ENCODE measurements at regions not wholly inside any gene's neighbourhood (a gene's known extent, or its start where the extent isn't known, plus 50 kb on each side); places are given as distances from the start of the nearest gene placed in this dataset.
"Not testable (repeated sequence)": the region's sequence is repeated elsewhere in the genome, so short reads cannot be mapped to it uniquely, and the experiment has no call there.

DNA sequence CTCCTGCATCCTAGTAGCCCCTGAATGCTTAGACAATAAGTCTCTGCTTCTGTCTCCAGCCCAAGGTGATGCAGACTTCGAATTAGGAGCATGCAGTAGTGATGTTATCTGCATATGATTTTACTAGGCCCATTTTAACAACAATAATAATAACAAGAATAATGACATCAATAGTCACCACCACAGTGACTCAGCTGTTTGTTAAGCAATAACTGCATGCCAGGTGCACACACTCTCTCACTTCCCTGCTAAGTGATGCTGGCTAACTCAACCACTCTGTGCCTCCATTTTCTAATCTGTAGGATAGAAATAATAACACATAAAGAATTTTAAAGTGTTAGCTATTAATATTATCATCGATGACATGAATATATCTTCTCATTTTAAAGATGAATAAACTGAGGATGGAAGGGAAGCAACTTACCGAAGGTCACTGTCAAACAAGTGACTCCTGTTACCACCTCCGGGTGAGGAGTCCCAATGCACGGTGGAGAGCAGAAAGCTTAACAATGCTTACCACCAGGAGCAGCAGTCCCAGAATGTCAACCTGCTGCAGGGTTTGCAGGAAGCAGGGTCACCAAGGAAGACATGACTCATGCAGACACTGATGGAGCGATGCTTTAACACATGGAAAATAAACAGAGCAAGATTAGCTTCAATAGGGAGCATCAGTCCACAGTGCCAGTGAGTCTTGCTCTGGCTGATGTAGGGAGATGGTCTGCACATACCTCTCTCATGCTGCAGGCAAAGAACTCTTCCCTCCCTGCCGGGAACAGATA lies 290.2 kb downstream of the SPATA17 start:
- peak; percentile 4 for DNase-seq (ENCODE audit: low read depth)

DNA sequence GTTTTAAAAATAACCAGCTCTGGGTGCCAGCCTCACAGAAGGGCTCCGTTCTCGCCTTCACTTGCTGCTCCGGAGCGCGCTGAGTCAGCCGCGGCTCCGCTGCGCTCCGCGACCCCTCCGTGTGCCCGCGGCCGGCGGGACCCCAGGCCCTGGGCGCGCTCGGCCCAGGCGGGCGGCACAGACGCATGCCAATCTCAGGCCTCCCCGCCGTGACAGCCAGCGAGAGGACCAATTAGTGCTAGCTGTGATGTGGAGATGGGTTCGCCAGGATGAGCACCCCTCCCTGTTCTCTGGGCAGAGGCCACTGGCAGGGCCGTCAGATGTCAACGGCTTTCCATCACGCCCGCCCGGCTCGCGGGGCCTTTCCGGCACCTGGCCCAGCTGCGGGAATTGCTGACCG lies 293.8 kb downstream of the SPATA17 start:
- no peak for DNase-seq (ENCODE audit: low read depth)

DNA sequence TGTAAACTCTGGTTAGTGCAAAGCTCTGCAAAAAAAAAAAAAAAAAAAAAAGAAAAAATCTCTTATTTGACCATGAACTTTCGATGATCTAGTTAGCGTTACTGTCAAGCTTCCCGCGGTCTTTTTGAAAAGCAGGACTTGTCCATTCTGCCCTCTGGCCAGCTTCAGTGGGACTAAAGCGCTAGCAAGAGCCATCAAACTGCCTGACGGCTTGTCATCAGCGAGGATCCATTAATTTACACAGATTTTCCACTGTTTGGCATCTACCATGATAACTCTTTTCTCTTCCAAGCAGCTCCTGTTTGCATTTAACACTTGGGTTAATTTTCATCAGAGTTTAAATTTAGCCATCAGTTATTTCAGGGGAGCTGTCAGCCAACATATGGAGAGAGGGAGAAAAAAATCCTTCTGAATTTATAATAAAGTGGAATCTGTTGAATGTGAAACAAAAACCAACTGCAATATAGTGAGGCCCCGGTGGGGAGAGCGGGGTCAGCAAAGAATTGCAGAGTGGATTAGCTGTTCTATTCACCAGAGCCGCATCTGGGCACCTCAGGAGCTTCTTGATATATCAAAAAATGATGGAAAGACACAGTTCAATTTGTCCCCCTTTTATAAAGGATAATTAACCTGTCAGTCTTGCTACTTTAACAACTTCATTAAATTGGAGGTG lies 298.2 kb downstream of the SPATA17 start:
- DNase-seq (ENCODE audit: low read depth) = no peak

DNA sequence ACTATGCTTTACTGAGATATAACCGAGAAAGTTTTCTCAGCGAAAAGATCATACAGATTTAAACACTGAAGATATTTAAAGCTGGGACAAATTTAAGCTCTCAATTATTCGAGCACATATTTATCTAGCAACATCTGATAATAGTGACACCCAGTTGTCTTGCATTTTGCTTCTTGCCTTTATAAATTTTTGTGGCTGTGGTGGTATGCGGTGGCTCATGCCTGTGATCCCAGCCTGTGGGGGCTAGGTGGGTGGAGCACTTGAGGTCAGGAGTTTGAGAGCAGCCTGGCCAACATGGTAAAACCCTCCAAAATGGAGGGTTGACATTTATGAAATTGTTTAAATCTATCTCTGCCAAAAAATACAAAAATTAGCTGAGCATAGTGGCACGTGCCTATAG lies 312.2 kb downstream of the SPATA17 start:
- DNase-seq (ENCODE audit: low read depth) = no peak

DNA sequence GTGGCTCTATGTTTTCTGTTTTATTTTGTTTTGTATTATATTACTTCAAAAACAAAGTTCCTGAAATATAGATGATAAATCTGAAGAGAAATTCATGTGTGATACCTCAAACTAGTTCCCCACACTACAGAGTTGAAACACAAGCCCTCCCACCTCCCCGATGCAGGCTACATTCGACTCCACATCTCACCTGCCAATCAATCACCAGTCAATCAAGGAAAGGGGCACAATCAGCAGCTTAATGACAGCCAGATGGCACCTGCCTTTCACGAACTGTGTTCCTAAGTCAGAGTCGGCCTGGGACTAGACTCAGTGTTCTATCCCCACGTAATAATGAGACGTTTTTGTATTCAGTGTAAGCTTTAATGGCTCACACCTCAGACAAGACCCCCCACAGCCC lies 313.4 kb downstream of the SPATA17 start:
- DNase-seq (ENCODE audit: low read depth) = no peak

GRCh38 chr1:217946511-217946910 lies 315.4 kb downstream of the SPATA17 start:
- DNase-seq (ENCODE audit: low read depth) = no peak

DNA sequence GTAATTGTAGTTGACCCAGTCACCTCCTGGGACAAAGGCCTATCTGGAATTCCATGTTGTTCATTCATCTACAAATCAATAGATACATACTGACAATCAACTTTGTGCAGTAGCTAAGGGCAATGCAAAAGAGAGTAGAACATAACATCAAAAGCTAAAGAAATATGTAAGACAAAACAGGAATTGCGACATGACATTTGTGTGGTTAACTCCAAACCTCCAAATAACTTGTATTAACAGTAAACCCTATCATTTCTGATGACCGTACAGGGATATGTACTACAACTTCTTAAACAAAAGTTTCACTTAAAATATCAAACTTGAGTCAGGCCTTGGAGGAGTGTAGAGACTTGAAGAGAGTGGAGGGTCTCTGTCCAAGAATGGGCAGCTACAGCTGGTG lies 317.6 kb downstream of the SPATA17 start:
- DNase-seq (ENCODE audit: low read depth) = no peak

DNA sequence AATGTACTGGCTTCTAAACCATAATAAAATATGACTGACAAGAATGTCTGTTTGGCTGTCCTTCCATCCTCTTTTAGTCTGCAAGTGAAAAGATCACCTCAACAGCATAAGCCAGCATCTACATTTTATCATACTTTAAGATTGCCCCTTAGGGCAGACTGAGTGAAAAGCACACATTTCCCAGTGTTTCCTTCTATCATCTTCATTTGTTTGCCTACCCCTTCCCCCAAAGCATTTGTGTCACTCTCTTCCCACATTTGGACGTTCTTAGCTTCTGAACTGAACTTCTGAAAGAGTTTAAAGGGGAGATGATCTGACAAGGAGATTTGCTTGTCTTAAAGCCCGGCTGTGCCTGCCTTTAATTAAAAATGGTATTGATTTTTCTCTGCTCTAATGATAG lies 322.2 kb downstream of the SPATA17 start:
- DNase-seq (ENCODE audit: low read depth) = no peak

- no peak for DNase-seq (ENCODE audit: low read depth)
Measured at GRCh38 chr1:217953922-217954321, 322.8 kb downstream of the SPATA17 start.

DNA sequence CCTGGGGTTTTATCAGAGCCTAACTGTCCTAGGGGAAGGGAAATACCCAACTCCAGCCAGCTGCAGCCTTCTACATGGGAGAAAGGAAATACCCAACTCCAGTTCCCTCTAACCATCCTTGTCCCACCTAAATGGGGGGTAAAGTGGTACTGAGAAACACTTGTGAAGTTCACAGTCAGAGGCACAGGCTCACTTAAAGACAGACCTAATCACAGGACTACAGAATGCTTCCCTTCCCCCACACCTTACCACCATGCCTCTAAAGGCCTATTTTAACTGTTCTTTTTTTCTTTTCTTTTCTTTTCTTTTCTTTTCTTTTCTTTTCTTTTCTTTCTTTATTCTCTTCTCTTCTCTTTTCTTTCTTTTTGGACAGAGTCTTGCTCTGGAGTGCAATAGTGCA lies 324.6 kb downstream of the SPATA17 start:
- no peak for DNase-seq (ENCODE audit: low read depth)

DNA sequence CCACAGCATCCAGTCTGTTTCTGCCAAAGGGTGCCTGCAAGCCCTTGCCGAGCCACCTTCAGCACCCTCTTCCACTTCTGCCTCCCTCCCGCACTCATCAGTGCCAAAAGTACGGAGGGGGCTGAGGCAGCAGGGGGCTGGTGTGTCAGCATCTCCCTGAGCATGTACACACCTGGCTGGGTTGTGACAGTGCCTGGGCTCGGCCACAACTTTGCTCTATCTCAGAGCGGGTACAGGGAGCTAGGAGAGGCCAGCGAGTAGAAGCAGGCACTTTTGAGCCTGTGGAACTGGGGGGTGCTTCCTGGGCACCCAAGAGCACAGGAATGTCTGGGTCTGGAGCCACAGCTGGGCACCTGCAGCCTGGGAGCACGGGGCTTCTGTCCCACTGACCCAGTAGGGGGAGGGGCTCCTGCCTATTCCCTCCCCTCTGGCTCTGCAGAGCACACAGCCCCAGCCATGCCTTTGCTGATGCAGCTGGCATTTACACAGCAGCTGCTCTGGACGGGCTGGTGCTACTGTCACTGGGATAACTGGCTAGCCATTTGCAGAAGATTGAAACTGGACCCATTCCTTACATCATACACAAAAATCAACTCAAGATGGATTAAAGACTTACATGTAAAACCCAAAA lies 319.8 kb upstream of the RRP15 start:
- no peak for DNase-seq (ENCODE audit: low read depth)

DNA sequence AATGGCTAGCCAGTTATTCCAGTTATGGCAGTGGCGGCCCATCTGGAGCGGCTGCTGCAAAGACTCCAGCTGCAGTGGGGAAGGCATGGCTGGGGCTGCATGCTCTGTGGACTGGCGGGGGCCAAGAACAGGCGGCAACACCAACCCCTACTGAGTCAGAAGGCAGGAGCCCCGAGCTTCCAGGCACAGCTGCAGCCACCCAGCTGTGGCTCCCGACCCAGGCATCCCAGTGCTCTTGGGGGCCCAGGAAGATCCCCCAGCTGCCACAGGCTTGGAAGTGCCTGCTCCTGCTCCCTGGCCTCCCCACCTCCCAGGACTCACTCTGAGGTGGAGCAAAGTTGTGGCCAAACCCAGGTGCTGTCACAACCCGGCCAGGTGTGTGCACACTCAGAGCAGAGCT lies 317.0 kb upstream of the RRP15 start:
- DNase-seq (ENCODE audit: low read depth) = no peak

DNA sequence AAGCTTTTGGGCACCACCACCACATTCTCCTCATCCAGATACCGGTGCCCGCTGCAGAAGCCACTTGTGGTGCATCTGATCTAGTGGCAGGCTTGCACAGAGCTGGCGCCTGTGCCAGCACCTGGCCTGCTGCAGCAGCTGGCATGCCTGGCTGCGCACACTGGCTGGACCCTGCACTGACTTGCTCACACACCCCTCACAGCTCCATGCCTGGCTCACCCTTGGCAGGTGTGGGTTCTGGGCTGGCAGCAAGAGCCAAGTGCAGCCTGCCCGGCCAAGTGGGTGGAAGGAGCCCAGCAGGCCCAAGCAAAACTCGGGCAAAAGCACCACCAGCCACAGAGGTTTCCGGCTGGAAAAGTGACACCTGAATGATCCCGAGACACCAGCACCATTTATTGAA lies 315.7 kb upstream of the RRP15 start:
- no peak for DNase-seq (ENCODE audit: low read depth)

DNA sequence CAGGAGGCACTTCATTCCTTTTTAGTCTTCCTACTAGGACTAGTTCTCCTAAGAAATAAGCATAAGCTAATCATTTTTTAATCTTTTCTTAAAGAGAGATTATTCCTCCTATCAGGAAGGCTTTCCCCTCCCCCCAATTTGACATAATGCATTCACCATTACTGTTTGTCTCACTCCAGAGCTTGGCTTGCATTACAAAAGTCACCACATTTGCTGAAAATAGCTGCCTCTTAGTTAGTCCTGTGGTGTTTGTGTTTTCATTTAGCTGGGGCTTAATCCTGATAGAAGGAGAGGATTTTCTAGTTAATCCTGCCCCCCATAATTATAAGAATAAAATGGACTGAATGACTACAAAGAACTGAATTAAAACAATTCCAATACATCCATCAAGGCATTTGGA lies 307.1 kb upstream of the RRP15 start:
- DNase-seq (ENCODE audit: low read depth) = no peak

DNA sequence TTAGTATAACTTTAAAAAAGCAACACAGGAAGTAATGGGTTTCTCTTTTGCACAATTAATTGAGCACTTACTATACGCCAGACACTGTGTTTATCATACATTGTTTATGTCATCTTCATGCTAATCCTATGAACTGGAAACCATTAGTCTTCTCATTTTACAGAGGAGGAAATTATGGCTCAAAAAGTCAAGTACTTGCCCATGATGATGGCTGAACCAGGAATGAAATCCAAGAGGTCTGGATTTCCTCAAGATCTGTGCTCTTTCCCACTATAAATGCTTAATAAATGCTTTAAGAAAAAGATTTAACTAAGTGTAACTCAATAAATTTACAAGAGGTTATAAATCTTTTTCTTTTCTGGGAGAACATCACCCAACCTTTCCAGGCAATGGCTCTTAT lies 303.7 kb upstream of the RRP15 start:
- no peak for DNase-seq (ENCODE audit: low read depth)

- DNase-seq (ENCODE audit: low read depth) = peak; percentile 5
Measured at GRCh38 chr1:217982331-217983050, 302.6 kb upstream of the RRP15 start.

- DNase-seq (ENCODE audit: low read depth) = no peak
Measured at GRCh38 chr1:217983051-217983375, 302.1 kb upstream of the RRP15 start.

- DNase-seq (ENCODE audit: low read depth) = no peak
Measured at GRCh38 chr1:217985641-217986040, 299.5 kb upstream of the RRP15 start.

- DNase-seq (ENCODE audit: low read depth) = no peak
Measured at GRCh38 chr1:217989510-217989909, 295.6 kb upstream of the RRP15 start.

DNA sequence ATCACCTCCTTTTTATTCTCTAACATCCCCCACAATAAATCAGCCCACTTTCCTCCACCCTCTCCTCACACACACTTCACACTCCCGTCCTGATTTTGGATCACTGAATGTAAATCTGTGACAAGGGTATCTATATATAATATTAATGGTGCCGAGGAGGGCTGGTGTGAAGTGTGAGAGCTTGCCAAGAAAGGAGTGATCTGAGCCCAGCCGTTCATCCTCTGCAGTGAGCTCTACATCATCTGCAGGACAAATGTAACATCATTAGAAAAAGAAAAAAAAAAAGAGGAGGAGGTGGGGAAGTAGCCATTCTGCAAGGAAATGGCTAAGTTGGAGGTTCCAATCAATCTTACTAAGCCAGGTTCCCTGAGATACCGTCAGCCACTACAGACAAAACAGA lies 291.7 kb upstream of the RRP15 start:
- no peak for DNase-seq (ENCODE audit: low read depth)

- not testable (repeated sequence) for DNase-seq (ENCODE audit: low read depth)
Measured at GRCh38 chr1:218008296-218008695, 276.8 kb upstream of the RRP15 start.

- not testable (repeated sequence) for DNase-seq (ENCODE audit: low read depth)
Measured at GRCh38 chr1:218015106-218015505, 270.0 kb upstream of the RRP15 start.
